Activated CD8-positive, alpha-beta memory T cell treated with anti-CD3 and anti-CD28 coated beads, Interleukin-2, amount 50 U/mL, for 1 hour (primary cell): ENCODE measurements at regions not wholly inside any gene's neighbourhood (a gene's known extent, or its start where the extent isn't known, plus 50 kb on each side); places are given as distances from the start of the nearest gene placed in this dataset.

Experiments used
- DNase-seq: peaks from one replicate; pipeline ENCODE4 v3.0.0-alpha.2; 2020; ENCODE audit errors: extremely low read depth

DNA sequence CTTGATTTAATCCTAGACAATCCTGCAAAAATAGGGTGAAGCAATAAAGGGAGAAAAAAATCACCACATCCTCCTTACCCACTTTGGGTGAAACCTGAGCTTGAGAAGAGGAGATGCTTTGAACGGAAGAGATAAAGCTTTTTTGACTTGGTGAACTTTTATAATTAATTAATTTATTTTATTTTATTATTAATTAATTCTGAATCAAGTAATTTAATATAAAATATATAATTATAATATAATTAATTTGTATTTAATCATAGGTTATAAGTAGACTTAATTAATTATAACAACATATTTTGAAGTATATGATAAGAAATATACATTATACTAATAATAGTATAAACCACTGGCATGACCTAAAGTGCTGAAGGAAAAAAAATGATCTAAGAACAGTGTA, 2164.8 kb downstream of the LRRC4C start:
- no peak for DNase-seq

DNA sequence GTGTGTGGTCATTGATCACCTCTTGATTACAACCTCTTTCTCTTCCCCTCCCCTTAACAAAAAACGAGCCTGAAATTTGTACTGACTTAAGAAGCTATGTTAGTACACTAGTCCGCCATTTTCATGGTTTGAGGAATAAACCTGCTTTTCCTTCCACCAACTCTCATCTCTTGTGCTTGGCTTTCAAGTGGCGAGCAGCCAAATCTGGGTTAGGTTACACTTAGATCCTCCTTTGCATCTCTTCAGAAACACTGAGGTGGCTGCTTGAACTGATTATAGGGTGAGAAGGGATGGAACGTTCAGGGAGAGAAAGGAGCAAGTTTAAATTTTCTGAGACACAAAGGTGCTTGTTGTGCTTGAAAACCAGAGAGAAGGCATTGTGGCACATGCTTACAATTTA, 2171.4 kb downstream of the LRRC4C start:
- no peak for DNase-seq

DNA sequence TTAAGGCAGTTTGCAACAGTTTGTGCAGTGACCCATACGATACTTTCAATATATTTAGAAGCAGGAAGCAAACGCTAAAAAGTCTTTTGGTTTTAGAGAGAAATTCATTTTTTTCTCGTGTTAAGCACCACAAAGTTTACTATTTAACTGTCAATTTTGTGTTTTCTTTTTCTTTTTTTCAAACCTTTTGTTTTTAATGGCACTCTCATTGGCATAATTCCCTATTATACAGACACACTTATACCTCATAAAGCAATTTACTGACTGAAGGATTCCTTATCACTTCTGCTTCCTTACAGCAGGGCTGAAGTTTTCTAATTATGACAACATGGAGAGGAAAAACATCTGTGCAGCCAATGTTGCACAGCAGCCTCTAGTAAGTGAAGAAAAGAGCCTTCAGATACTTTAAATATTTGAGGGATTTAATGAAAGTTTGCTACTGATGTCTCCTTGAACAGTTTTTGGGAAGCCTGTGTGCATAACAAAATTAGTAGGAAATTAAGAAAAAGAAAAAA, 2191.2 kb downstream of the LRRC4C start:
- DNase-seq: no peak

DNA sequence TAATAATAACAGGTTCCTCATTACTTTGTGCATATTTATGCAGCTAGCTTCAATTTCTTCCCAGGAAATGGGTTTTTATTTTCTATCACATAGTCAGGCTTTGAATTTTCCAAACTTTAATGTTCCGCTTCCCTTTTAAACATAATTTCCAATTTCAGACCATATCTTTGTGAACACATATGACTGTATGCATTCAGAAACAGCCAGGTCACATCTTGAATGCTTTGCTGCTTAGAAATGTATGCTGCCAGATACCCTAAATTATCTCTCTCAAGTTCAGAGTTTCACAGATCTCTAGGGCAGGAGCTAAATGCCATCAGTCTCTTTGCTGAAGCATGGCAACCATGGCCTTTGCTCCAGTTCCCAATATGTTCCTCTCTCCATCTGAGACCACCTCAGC, 2203.8 kb downstream of the LRRC4C start:
- no peak for DNase-seq

DNA sequence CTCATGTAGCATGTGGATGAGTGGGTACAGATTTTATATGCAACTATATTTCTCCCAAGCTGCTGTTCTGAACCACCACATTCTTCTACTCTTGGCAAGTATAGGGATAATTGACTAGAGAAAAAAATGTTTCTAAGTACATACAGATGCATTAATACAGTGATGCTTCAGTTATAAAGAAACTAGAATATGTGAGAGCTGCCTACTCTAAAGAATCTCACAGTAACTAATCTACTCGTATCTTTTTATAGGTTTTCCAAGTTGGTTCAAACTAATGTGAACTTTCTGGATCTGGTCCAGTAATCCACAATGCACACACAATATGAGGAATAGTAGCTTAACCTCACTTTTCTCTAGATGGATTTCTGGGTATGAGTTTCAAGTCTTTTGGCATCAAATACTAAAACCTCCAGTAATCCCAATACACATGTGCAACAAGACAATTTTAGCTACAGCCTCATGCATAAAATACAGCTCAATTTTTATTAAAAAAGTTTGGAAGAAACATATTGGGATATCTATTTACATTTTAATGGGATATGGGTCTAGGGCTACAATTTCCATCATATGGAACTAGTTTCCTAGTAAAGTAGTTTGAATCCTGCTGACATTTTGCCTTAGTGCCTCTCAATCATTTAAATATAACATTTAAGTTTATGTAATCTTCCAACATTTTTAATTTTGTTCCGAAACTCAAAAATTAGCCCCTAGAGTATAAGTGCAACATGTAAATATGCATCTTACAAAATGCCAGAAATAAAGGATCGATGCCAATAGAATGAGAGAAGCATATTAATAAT, 2209.7 kb downstream of the LRRC4C start:
- no peak for DNase-seq

DNA sequence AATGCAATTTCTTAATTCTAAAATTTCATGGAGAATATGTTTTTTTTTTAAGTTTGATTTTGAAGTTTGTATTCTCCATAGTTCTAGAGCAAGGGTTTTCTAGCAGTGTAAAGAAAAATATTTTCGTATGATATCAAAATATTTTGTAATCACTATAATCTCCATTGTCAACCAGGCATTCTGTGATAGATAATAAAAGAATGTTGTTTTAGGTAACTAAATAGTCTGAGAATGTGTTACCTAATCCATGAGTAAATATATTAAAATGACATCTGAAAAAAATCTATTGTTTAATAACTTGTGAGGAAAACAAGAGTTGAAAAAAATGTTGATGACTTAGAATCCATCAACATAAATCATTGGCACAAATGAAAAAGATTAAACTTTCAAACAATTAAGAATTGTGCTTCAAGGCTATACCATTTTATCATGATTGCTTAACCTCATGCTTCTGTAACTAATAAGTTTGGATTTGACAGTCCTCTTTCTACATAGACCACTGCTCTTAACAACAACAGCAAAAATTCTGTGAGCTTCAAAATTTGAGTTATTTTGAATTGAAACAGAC, 2211.8 kb downstream of the LRRC4C start:
- no peak for DNase-seq

DNA sequence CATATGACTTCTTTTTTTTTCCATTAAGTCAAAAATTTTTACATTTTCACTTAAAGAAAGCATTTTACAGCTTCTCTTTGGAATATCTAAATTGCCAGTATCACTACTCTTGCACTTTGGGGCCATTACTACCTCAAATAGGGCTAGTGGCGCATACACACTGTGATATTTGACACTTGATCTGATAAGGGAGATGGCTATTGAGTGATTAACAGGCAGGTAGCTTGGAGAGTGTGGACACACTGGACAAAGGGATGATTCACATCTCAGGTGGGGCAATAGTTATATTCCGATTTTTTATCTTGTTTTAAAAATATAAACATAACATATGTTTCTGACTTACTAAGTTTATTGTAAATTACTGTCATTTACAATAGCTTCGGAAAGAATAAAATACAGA, 2219.9 kb downstream of the LRRC4C start:
- DNase-seq: no peak

DNA sequence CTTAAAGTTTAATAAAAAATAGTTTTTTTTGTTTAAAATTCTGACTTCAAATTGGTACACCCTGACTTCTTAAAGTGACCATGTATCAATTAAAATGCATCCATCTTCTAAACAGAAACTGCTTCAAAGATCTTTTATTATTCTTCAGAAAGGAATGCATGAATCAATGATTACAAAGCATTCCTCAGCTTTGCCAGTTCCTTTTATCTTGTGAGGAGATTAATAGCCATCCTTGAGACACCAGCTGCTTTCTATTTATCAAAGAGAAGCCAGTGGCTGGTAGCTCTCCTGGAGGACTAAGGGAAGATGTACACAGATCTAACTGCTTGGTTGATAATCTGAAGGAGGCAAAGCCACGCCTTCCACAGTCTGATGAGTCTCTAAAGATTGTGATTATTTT, 2222.5 kb downstream of the LRRC4C start:
- DNase-seq: no peak

DNA sequence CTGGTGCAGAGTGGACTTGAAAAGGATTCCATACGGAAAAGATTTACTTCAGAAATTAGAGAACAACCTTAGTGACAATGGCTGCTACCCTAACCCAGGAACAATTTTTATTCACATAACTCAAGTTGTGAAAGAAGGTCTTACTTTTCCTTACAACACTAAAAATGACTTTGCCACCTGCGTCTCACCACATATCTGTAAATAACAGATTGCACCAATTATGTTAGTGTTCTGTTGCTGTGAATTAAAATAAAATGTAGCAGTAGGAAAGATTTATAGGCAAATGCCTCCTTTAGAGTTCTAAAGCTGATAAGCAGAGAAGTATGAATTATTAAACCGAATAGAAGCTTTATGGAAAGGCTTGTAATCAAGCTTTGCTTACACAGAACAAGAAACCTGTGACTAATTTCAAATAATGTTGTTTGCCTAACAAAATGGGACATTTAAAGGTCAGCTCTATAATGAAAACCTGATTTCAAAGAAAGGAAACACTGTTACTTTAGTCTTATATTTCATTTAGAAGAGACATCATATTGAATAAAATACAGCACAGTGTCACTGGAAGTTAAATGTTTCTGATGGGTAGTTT, 2237.8 kb downstream of the LRRC4C start:
- DNase-seq: no peak

DNA sequence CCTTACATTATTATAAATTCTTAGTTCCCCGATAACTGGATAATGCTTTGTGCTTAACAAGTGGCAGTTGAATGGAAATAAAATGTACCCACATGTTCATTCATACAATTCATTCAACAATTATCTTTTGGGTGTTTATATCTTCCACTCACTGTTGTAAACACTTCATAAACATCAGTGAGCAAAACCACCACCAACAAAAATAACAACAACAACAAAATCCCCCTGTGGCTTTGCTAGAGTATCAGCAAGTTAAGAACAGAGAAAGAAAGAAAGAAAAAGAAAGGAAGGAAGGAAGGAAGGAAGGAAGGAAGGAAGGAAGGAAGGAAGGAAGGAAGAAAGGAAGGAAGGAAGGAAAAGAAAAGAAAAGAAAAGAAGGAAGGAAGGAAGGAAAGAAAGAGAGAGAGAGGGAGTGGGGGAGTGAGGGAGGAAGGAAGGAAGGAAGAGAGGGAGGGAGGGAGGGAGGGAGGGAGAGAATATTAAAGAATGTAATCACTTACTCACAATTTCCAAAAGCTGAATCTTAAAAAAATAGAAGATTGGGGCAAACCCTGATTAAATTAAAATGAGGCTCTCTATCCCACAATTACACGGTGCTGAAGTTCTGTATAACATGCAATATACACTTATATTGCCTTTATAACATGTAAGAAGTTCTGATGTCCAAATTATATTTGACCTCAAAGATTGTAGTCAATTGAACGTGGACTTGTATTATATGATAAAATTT, 2238.8 kb downstream of the LRRC4C start:
- DNase-seq: no peak

DNA sequence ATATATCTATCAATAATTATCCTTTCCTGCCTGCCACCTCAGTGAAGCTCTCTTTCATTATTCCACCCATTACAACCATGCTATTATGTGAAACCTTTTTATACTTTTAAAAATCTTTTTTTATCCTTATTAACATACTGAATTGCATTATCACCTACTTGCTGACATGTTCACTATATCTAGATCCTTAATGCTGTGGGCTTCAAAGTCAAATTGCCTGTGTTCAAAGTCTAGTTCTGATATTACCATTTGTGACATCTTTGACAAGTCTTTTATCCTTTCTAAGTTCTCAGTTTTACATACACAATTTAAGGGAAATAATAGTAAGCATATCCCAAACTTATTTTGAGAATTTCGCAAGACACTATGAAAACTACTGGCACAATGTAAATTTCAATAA, 2239.4 kb downstream of the LRRC4C start:
- DNase-seq: no peak

DNA sequence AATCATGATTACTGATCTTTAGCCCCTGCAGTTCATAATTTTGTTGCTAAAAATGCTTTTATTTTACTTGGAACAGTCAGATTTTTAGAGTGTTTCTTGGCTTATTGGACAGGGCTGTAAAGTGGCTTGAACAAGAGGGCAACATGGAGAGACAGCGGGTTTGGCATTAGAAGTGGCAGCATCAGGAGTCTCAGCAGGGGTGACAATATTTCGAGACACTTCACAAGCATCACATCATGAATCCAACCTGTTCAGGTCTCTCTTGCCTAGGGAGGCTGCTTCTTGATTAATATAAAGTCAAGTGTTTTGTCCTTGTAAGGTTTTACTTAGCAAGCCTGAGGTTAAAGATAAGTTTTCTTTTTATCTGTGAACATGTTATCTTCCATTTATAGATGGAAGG, 2249.5 kb downstream of the LRRC4C start:
- no peak for DNase-seq

DNA sequence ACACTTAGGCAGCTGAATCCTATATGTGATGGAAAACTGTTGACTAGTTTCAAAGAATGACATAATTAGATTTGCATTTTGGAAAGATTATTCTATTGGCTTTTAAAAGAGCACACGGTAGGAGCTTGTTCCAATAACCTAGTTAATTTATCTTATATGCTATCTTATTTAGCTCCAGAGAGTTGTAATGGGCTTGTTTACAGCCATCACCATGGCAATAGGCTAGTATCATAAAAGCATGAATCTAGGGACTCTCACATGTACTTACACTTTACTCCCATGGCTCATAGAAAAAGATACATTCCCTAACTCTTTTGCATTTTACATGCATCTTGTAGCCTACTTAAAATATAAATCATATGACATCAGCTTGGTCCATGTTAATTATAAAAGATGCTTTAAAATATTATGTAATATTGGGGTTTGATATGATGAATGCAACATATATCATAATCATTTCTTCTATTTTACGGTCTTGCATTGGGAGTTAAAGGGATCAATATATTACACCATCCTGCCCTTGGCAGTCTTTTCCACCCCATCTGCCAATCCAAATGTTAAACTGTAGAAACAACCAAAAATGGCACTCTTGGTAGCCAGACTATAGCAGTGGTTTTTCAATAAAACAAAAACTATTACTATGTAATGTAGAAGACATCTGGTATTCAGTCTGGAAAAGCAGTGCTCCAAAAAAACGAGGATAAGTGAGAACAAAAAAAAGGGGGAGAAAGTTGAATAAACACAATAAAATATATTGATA, 2254.0 kb downstream of the LRRC4C start:
- DNase-seq: no peak

DNA sequence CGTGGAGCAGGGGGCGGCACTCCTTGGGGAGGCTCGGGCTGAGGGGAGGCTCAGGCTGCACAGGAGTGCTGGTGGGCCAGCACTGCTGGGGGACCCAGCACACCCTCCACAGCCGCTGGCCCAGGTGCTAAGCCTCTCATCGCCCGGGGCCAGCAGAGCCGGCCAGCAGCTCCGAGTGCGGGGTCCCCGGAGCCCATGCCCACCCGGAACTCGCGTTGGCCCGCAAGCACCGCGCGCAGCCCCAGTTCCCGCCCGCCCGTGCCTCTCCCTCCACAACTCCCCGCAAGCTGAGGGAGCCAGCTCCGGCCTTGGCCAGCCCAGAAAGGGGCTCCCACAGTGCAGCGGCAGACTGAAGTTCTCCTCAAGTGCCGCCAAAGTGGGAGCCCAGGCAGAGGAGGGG, 2266.8 kb downstream of the LRRC4C start:
- DNase-seq: no peak

DNA sequence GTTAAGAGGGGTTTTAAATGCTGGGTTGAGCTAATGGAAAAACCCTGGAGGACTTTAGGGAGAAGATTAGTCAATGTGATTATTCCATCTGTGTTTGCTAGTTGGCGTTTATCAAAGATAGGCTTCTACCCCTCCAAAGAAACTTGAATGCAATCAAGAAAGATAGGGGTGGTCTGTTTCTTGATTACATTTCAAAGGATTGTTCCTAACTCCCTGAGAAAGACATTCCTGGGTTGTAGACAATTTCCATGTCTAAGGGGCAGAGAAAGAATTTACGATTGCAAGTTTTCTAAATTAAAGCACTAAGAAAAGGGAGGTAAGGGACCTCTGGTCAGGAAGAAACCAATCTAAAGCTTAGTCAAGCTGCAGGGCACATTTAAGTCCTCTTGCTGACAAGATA, 2268.7 kb downstream of the LRRC4C start:
- DNase-seq: no peak

DNA sequence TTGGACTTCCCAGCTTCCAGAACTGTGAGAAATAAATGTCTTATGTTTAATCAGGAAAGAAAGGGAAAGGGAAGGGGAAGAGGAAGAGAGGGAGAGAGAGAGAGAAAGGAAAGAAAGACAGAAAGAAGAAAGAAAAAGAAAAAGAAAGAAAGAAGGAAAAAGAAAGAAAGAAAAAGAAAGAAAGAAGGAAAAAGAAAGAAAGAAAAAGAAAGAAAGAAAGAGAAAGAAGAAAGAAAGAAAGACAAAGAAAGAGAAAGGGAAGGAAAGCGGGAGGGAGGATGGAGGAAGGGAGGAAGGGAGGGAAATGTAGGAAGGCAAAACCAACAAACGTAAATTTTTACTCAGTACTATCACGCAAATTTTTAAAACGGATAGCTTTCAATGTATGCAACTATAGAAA, 2281.8 kb downstream of the LRRC4C start:
- DNase-seq: no peak

DNA sequence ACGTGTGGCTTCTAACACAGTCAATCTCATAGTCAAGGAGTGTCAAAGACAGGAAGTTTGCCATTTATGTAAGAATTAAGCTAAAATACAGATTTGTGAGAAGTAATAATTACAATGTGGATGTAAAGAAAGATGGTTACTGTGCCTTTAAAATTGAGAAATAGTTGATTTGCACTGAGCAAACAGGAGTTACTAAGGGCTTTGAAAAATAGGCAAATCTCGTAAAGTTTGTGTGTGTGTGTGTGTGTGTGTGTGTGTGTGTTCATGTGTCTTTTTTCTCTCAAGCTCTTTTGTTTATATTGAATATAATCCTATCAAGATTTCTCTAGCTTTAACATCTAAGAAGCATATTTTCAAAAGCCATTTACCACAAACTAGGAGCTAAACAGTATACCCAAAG, 2284.5 kb downstream of the LRRC4C start:
- DNase-seq: no peak

DNA sequence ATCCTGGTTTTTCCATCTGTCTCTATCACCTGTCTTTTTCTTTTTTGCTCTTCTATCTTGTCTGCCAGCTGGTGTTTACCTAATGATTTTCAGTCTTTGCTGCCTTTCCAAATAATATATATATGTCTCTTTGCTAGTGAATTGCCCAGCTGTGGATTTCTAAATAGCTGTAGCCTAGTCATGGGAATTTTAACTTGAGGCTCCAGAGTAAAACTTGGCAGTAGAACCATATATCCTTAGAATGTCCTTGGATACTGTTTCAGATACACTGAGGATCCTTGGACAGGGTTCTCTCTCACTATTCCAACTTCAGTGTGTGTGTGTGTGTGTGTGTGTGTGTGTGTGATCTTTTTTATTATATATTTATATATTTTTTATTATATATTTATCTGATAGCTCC, 2285.3 kb downstream of the LRRC4C start:
- DNase-seq: no peak

DNA sequence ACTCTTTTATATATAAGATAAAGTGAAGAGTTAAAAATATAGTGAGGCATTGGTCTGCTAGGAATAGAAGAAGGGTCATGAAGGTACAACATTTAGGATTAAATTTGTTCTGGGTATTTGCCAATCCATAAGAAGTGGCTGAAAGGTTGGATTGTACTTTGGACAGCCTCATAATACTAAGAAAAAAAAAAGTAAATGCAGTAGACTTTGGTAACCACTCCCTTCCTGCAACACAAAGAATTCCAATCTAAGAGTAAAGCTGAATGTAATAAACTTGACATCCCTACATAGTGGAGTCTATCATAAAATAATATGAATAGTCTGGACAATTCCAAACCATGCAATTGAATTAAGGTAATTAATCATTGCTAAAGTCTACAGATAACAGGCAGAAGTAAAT, 2294.4 kb downstream of the LRRC4C start:
- DNase-seq: no peak

DNA sequence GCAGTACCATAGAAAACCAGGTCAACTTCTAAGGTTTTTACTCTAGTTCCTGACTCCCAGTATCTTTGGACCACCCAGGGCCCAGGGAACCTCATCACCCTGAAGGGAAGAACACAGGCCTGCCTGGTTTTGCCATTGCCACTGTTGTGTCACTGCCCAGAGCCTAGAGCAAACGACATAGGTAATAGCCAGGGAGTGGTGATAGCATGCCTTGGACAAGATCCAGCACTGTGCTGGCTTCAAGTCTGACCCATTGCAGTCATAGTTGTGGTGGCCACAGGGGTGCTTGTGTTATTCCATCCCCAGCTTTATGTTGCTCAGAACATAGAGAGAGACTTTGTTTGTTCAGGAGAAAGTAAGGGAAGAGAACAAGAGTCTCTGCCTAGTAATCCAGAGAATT, 2310.2 kb downstream of the LRRC4C start:
- DNase-seq: no peak

DNA sequence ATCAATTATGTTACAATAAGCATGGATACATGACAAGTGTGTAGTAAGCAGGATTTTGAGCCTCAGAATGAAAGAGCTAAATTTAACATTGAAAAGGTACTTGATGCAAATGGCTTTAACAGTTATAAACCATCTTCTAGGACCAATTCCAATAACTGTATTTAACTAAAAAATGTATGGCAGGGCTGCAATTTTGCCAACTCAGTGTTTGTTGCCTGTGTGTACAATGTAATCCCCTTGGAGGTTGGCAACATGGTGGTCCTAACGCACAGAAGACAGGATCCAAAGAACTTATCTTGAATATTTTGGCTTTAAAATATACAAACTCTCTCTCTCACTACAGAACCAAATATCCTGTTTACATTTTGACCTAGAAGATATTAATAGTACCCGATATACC, 2314.1 kb downstream of the LRRC4C start:
- no peak for DNase-seq
